ENCODE measurements at regions not wholly inside any gene's neighbourhood (a gene's known extent, or its start where the extent isn't known, plus 50 kb on each side); places are given as distances from the start of the nearest gene placed in this dataset.
A peak's percentile ranks its signal among the peaks of the same experiment; 100 is the strongest.

DNA sequence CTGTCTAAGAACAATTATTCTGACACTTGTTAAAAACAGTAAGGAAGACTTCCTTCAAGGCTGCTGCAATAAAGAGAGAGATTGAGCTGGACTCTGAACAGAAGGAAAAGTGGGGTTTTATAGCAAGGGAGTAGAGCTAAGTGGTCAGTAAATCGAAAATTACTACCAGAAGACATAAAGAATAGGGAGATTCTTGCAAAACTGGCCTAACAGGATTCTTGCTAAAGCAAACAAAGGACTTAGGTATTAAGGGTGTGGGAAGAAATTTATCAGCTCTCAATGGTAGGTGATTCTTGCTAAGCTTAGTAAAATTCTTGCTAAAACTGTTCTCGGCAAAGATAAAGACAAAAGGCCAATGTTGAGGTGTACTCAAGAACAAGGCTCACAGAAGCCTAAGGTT lies 300.5 kb downstream of the SLCO4C1 start:
- Histone ChIP-seq H3K4me3 (no peak overlapping the region), H3K4me1 (no peaks in the 10 kb centered on the region), H3K27ac (no peak overlapping the region), H3K9me3 (no peaks in the 10 kb centered on the region), H3K27me3 (no peaks in the 10 kb centered on the region), H3K36me3 (no peaks in the 10 kb centered on the region)
- no peak for DNase-seq (ENCODE audit: low spot score in 2 of 2)
- WGBS, result 47% methylated on average over 2 of the region's 2 CpGs
- TF ChIP-seq POLR2AphosphoS5 (IDR thresholded peaks at IDR 0.05) (no peak), EP300 (IDR thresholded peaks at IDR 0.05) (no peak), POLR2A (IDR thresholded peaks at IDR 0.05) (no peak)
- TF ChIP-seq, protein P1, sequence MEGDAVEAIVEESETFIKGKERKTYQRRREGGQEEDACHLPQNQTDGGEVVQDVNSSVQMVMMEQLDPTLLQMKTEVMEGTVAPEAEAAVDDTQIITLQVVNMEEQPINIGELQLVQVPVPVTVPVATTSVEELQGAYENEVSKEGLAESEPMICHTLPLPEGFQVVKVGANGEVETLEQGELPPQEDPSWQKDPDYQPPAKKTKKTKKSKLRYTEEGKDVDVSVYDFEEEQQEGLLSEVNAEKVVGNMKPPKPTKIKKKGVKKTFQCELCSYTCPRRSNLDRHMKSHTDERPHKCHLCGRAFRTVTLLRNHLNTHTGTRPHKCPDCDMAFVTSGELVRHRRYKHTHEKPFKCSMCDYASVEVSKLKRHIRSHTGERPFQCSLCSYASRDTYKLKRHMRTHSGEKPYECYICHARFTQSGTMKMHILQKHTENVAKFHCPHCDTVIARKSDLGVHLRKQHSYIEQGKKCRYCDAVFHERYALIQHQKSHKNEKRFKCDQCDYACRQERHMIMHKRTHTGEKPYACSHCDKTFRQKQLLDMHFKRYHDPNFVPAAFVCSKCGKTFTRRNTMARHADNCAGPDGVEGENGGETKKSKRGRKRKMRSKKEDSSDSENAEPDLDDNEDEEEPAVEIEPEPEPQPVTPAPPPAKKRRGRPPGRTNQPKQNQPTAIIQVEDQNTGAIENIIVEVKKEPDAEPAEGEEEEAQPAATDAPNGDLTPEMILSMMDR (IDR thresholded peaks at IDR 0.05), result no peak

- 46% methylated on average over 1 of the region's 1 CpG for WGBS
- DNase-seq (ENCODE audit: low spot score in 2 of 2), result no peak
- H3K4me1 ChIP-seq, result no peaks in the 10 kb centered on the region
- TF ChIP-seq, protein P1 (IDR thresholded peaks at IDR 0.05), result no peak
- no peak for TF ChIP-seq POLR2A (IDR thresholded peaks at IDR 0.05)
- no peak for TF ChIP-seq EP300 (IDR thresholded peaks at IDR 0.05)
- TF ChIP-seq POLR2AphosphoS5 (IDR thresholded peaks at IDR 0.05), result no peak
- H3K27me3 ChIP-seq, result no peaks in the 10 kb centered on the region
- no peaks in the 10 kb centered on the region for H3K36me3 ChIP-seq
- no peak overlapping the region for H3K4me3 ChIP-seq
- no peaks in the 10 kb centered on the region for H3K9me3 ChIP-seq
- no peak overlapping the region for H3K27ac ChIP-seq
Measured at GRCh38 chr5:101991486-101991885, 304.6 kb downstream of the SLCO4C1 start.

DNA sequence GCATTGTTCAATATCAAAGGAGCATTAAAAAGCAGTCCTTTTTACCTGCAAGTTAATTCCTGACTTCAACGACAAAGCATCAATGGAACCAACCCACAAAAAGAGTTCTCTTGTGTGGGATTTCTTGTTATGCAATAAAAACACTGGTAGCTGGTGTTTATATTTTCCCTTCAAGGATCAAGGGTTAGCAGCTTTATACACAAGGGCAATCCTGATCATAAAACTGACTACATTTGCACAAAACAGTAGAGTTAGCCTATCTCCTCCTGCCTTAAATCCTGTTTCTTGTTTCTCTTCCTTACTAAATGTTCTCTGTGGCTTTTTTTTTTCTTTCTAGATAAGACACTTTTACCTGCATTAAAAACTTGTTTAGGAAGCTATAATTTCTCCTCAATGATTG lies 306.4 kb downstream of the SLCO4C1 start:
- no peak for TF ChIP-seq POLR2A (IDR thresholded peaks at IDR 0.05)
- no peak for TF ChIP-seq POLR2AphosphoS5 (IDR thresholded peaks at IDR 0.05)
- TF ChIP-seq, protein P1 (IDR thresholded peaks at IDR 0.05), result no peak
- TF ChIP-seq EP300 (IDR thresholded peaks at IDR 0.05), result no peak
- Histone ChIP-seq H3K9me3 (no peaks in the 10 kb centered on the region), H3K4me3 (no peak overlapping the region), H3K36me3 (no peaks in the 10 kb centered on the region), H3K27ac (no peak overlapping the region), H3K27me3 (no peaks in the 10 kb centered on the region), H3K4me1 (no peaks in the 10 kb centered on the region)
- 25% methylated on average over 1 of the region's 1 CpG for WGBS
- DNase-seq (ENCODE audit: low spot score in 2 of 2), result no peak

GRCh38 chr5:101977729-101978345 lies 318.2 kb downstream of the SLCO4C1 start:
- Histone ChIP-seq H3K9me3 (no peaks in the 10 kb centered on the region), H3K4me3 (no peak overlapping the region), H3K27ac (no peak overlapping the region), H3K27me3 (no peaks in the 10 kb centered on the region), H3K4me1 (no peaks in the 10 kb centered on the region), H3K36me3 (no peaks in the 10 kb centered on the region)
- TF ChIP-seq EP300 (IDR thresholded peaks at IDR 0.05), result no peak
- TF ChIP-seq, protein P1 (IDR thresholded peaks at IDR 0.05), result peak in 1 of 2 donors; percentile 21
- 0% methylated on average over 1 of the region's 1 CpG for WGBS
- no peak for DNase-seq (ENCODE audit: low spot score in 2 of 2)

DNA sequence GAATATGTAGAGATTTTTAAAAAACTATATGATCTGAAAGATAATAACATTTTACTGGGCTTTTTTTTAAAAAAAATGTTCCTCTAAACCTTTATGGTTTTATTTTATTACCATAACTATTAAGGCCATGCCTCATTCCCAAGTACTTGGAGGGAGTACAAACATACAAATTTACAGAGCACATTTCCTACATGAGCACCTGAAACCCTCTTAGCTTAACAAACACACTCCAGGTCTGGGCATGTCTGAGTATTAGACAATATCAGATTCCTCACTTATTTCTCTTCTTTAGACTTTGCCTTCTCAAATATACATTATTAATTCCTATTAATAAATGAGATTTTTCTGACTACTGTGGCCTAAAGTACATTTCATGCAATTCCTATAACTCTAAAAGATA lies 319.2 kb downstream of the SLCO4C1 start:
- DNase-seq (ENCODE audit: low spot score in 2 of 2), result no peak
- no peak overlapping the region for H3K4me3 ChIP-seq

More for the DNA sequence above, 319.2 kb downstream of the SLCO4C1 start:
- TF ChIP-seq, protein P1 (IDR thresholded peaks at IDR 0.05), result no peak
- TF ChIP-seq EP300 (IDR thresholded peaks at IDR 0.05) (no peak), POLR2A (IDR thresholded peaks at IDR 0.05) (no peak), POLR2AphosphoS5 (IDR thresholded peaks at IDR 0.05) (no peak)
- Histone ChIP-seq H3K4me1 (no peaks in the 10 kb centered on the region), H3K27ac (no peak overlapping the region), H3K27me3 (no peaks in the 10 kb centered on the region), H3K9me3 (no peaks in the 10 kb centered on the region), H3K36me3 (no peaks in the 10 kb centered on the region)

Measured in suprapubic skin (tissue), 4 donors.